ENCODE measurements at regions not wholly inside any gene's neighbourhood (a gene's known extent, or its start where the extent isn't known, plus 50 kb on each side); places are given as distances from the start of the nearest gene placed in this dataset.
"Not testable (repeated sequence)": the region's sequence is repeated elsewhere in the genome, so short reads cannot be mapped to it uniquely, and the experiment has no call there.

DNA sequence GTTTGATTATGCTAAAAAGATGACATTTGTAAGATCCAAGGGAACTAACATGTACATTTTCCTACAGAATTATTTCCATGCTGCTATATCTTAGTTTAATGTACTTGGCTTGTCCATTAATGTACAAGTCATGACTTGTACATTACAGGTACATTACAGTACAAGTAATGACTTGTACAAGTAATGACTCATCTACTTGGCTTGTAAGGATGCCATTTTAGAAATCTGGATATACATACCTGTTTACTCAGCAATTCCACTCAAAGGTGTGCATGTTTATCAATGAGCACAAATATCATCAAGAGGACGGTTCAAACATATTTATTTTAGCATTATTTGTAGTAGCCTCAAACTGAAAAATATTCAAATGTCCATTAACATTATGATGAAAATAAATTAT is 87.0 kb upstream of the TRPC4 start:
- TF ChIP-seq EZH2phosphoT487 (IDR thresholded peaks at IDR 0.05; ENCODE audit: borderline replicate concordance): no peak
- TF ChIP-seq, protein P1, sequence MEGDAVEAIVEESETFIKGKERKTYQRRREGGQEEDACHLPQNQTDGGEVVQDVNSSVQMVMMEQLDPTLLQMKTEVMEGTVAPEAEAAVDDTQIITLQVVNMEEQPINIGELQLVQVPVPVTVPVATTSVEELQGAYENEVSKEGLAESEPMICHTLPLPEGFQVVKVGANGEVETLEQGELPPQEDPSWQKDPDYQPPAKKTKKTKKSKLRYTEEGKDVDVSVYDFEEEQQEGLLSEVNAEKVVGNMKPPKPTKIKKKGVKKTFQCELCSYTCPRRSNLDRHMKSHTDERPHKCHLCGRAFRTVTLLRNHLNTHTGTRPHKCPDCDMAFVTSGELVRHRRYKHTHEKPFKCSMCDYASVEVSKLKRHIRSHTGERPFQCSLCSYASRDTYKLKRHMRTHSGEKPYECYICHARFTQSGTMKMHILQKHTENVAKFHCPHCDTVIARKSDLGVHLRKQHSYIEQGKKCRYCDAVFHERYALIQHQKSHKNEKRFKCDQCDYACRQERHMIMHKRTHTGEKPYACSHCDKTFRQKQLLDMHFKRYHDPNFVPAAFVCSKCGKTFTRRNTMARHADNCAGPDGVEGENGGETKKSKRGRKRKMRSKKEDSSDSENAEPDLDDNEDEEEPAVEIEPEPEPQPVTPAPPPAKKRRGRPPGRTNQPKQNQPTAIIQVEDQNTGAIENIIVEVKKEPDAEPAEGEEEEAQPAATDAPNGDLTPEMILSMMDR (conservative IDR thresholded peaks at IDR 0.05; ENCODE audit: low read length): no peak
- Histone ChIP-seq H3K9me2 (replicated peaks; ENCODE audit: low read depth, low read length) (no peaks in the 10 kb centered on the region), H3K79me2 (ENCODE audit: insufficient read depth, low read length) (no peaks in the 10 kb centered on the region), H3K4me3 (ENCODE audit: low read length, poor library complexity, severe bottlenecking) (no peak overlapping the region), H3K4me1 (ENCODE audit: insufficient read depth, low read length, poor library complexity, severe bottlenecking) (no peaks in the 10 kb centered on the region), H3K27me3 (ENCODE audit: insufficient read depth, low read length, poor library complexity, severe bottlenecking) (no peaks in the 10 kb centered on the region), H3K4me2 (ENCODE audit: low read depth, low read length, poor library complexity, severe bottlenecking) (no peak overlapping the region), H3K9ac (ENCODE audit: low read depth, low read length, poor library complexity, severe bottlenecking) (no peak overlapping the region), H3K36me3 (ENCODE audit: insufficient read depth, low read length) (no peaks in the 10 kb centered on the region), H2AFZ (ENCODE audit: low read length) (no peak overlapping the region), H3F3A (ENCODE audit: low read depth) (no peaks in the 10 kb centered on the region), H3K9me3 (ENCODE audit: insufficient read depth, low read depth, low read length) (no peaks in the 10 kb centered on the region), H4K20me1 (ENCODE audit: insufficient read depth, low read length, poor library complexity, severe bottlenecking) (no peaks in the 10 kb centered on the region)

DNA sequence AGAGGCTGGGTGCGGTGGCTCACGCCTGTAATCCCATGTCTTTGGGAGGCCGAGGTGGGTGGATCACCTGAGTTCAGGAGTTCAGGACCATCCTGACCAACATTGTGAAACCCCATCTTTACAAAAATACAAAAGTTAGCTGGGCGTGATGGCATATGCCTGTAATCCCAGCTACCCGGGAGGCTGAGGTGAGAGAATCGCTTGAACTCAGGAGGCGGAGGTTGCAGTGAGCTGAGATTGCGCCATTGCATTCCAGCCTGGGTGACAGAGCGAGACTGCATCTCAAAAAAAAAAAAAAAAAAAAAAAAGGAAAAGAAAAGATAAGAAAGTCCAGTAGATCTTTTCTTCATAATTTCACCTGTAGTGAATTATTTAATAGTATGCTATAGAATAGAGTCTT is 85.0 kb upstream of the TRPC4 start:
- not testable (repeated sequence) for H3K9me2 ChIP-seq (replicated peaks; ENCODE audit: low read depth, low read length); H4K20me1 ChIP-seq (ENCODE audit: insufficient read depth, low read length, poor library complexity, severe bottlenecking); H3K4me2 ChIP-seq (ENCODE audit: low read depth, low read length, poor library complexity, severe bottlenecking); H3K4me3 ChIP-seq (ENCODE audit: low read length, poor library complexity, severe bottlenecking); H3K36me3 ChIP-seq (ENCODE audit: insufficient read depth, low read length); H3K79me2 ChIP-seq (ENCODE audit: insufficient read depth, low read length); H2AFZ ChIP-seq (ENCODE audit: low read length); H3K27me3 ChIP-seq (ENCODE audit: insufficient read depth, low read length, poor library complexity, severe bottlenecking); H3F3A ChIP-seq (ENCODE audit: low read depth); H3K9ac ChIP-seq (ENCODE audit: low read depth, low read length, poor library complexity, severe bottlenecking); H3K9me3 ChIP-seq (ENCODE audit: insufficient read depth, low read depth, low read length); H3K4me1 ChIP-seq (ENCODE audit: insufficient read depth, low read length, poor library complexity, severe bottlenecking)

DNA sequence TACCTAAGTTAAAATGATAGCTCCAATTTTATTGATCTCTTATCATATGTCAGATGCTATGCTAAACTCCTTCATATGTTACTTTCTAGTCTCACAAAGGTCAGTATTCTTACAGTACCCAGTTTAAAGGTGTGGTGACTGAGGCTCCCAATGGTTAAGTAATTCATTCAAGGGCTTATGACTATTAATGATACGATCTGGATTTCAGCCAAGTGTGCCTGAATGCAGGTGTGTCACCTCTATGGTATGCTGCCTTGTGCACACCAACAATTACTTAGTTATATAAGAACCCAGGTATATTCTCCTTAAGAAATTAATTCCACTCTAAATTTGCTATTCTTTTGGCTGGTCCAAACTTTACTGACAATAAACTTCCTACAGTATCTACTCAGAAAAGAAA is 84.6 kb upstream of the TRPC4 start:
- no peaks in the 10 kb centered on the region for H4K20me1 ChIP-seq (ENCODE audit: insufficient read depth, low read length, poor library complexity, severe bottlenecking)
- H3K4me2 ChIP-seq (ENCODE audit: low read depth, low read length, poor library complexity, severe bottlenecking): no peak overlapping the region
- no peaks in the 10 kb centered on the region for H3F3A ChIP-seq (ENCODE audit: low read depth)
- H3K9me3 ChIP-seq (ENCODE audit: insufficient read depth, low read depth, low read length): no peaks in the 10 kb centered on the region
- H3K9me2 ChIP-seq (replicated peaks; ENCODE audit: low read depth, low read length): no peaks in the 10 kb centered on the region
- no peaks in the 10 kb centered on the region for H3K36me3 ChIP-seq (ENCODE audit: insufficient read depth, low read length)
- no peaks in the 10 kb centered on the region for H3K4me1 ChIP-seq (ENCODE audit: insufficient read depth, low read length, poor library complexity, severe bottlenecking)
- no peak for TF ChIP-seq EZH2phosphoT487 (IDR thresholded peaks at IDR 0.05; ENCODE audit: borderline replicate concordance)
- TF ChIP-seq, protein P1 (conservative IDR thresholded peaks at IDR 0.05; ENCODE audit: low read length): no peak
- no peak overlapping the region for H3K9ac ChIP-seq (ENCODE audit: low read depth, low read length, poor library complexity, severe bottlenecking)
- no peaks in the 10 kb centered on the region for H3K79me2 ChIP-seq (ENCODE audit: insufficient read depth, low read length)
- H3K4me3 ChIP-seq (ENCODE audit: low read length, poor library complexity, severe bottlenecking): no peak overlapping the region
- H2AFZ ChIP-seq (ENCODE audit: low read length): no peak overlapping the region
- H3K27me3 ChIP-seq (ENCODE audit: insufficient read depth, low read length, poor library complexity, severe bottlenecking): no peaks in the 10 kb centered on the region

DNA sequence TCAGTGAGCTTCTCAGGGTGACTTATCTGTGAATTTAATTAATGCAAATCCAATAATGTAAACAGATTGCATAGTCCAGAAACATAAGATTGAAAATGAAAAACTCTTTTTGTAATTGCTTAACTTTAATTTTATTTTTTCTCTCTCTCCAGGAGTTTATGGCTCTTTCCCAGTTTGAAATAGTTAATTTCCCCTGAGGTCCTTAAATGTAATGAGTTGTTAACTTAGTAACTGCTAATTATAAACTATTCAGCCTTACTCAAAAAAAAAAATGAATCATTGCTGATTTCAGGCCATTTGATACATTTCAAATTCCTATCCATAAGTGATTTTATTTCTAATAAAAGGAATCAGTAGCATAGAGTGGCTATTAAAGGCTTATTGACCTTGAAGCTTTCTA is 84.1 kb upstream of the TRPC4 start:
- H2AFZ ChIP-seq (ENCODE audit: low read length): no peak overlapping the region
- H3K9me2 ChIP-seq (replicated peaks; ENCODE audit: low read depth, low read length): no peaks in the 10 kb centered on the region
- H3K4me3 ChIP-seq (ENCODE audit: low read length, poor library complexity, severe bottlenecking): no peak overlapping the region
- TF ChIP-seq EZH2phosphoT487 (IDR thresholded peaks at IDR 0.05; ENCODE audit: borderline replicate concordance): no peak
- TF ChIP-seq, protein P1 (conservative IDR thresholded peaks at IDR 0.05; ENCODE audit: low read length): no peak
- H3K36me3 ChIP-seq (ENCODE audit: insufficient read depth, low read length): no peaks in the 10 kb centered on the region
- H3K79me2 ChIP-seq (ENCODE audit: insufficient read depth, low read length): no peaks in the 10 kb centered on the region
- H3F3A ChIP-seq (ENCODE audit: low read depth): no peaks in the 10 kb centered on the region
- H3K4me2 ChIP-seq (ENCODE audit: low read depth, low read length, poor library complexity, severe bottlenecking): no peak overlapping the region
- no peaks in the 10 kb centered on the region for H4K20me1 ChIP-seq (ENCODE audit: insufficient read depth, low read length, poor library complexity, severe bottlenecking)
- no peaks in the 10 kb centered on the region for H3K27me3 ChIP-seq (ENCODE audit: insufficient read depth, low read length, poor library complexity, severe bottlenecking)
- H3K4me1 ChIP-seq (ENCODE audit: insufficient read depth, low read length, poor library complexity, severe bottlenecking): no peaks in the 10 kb centered on the region
- H3K9me3 ChIP-seq (ENCODE audit: insufficient read depth, low read depth, low read length): no peaks in the 10 kb centered on the region
- no peak overlapping the region for H3K9ac ChIP-seq (ENCODE audit: low read depth, low read length, poor library complexity, severe bottlenecking)

Measured in Loucy (cell line).